C4-2B (cell line): ENCODE measurements at regions not wholly inside any gene's neighbourhood (a gene's known extent, or its start where the extent isn't known, plus 50 kb on each side); places are given as distances from the start of the nearest gene placed in this dataset.

Source experiments
- ZFX ChIP-seq: fragments of 450-650 bp; IDR thresholded peaks from 2 replicates; pipeline ENCODE4 v1.6.1; 2017
- TF ChIP-seq, protein P1 (sequence below): fragments of 450-650 bp; conservative IDR thresholded peaks from 2 replicates; pipeline ENCODE4 v1.5.1; 2017; ENCODE audit warnings: mild to moderate bottlenecking

GRCh38 chr17:52515927-52516326, 357.4 kb upstream of the CA10 start:
- TF ChIP-seq, protein P1, sequence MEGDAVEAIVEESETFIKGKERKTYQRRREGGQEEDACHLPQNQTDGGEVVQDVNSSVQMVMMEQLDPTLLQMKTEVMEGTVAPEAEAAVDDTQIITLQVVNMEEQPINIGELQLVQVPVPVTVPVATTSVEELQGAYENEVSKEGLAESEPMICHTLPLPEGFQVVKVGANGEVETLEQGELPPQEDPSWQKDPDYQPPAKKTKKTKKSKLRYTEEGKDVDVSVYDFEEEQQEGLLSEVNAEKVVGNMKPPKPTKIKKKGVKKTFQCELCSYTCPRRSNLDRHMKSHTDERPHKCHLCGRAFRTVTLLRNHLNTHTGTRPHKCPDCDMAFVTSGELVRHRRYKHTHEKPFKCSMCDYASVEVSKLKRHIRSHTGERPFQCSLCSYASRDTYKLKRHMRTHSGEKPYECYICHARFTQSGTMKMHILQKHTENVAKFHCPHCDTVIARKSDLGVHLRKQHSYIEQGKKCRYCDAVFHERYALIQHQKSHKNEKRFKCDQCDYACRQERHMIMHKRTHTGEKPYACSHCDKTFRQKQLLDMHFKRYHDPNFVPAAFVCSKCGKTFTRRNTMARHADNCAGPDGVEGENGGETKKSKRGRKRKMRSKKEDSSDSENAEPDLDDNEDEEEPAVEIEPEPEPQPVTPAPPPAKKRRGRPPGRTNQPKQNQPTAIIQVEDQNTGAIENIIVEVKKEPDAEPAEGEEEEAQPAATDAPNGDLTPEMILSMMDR = no peak
- TF ChIP-seq ZFX = no peak
